ENCODE measurements at regions not wholly inside any gene's neighbourhood (a gene's known extent, or its start where the extent isn't known, plus 50 kb on each side); places are given as distances from the start of the nearest gene placed in this dataset.
"Not testable (repeated sequence)": the region's sequence is repeated elsewhere in the genome, so short reads cannot be mapped to it uniquely, and the experiment has no call there.

GRCh38 chr12:128109236-128109635 is 157.7 kb upstream of the TMEM132C start:
- TF ChIP-seq CTCF (IDR thresholded peaks at IDR 0.05; ENCODE audit: insufficient read depth, low read length, poor library complexity, severe bottlenecking), result no peak
- Histone ChIP-seq H3K4me3 (replicated peaks; ENCODE audit: low read depth, low read length) (no peak overlapping the region), H3K27me3 (replicated peaks; ENCODE audit: control insufficient read depth, insufficient read depth, low read length) (no peaks in the 10 kb centered on the region), H3K36me3 (ENCODE audit: control insufficient read depth, insufficient read depth, low read length) (no peaks in the 10 kb centered on the region)
- DNase-seq (ENCODE audit: extremely low read depth, insufficient read length), result no peak

- no peaks in the 10 kb centered on the region for H3K36me3 ChIP-seq (ENCODE audit: control insufficient read depth, insufficient read depth, low read length)
- no peak overlapping the region for H3K4me3 ChIP-seq (replicated peaks; ENCODE audit: low read depth, low read length)
- TF ChIP-seq CTCF (IDR thresholded peaks at IDR 0.05; ENCODE audit: insufficient read depth, low read length, poor library complexity, severe bottlenecking), result no peak
- DNase-seq (ENCODE audit: extremely low read depth, insufficient read length), result no peak
- no peaks in the 10 kb centered on the region for H3K27me3 ChIP-seq (replicated peaks; ENCODE audit: control insufficient read depth, insufficient read depth, low read length)
These were observed 157.3 kb upstream of the TMEM132C start for GRCh38 chr12:128109636-128110035.

GRCh38 chr12:128111333-128111732 is 155.6 kb upstream of the TMEM132C start:
- no peak overlapping the region for H3K4me3 ChIP-seq (replicated peaks; ENCODE audit: low read depth, low read length)
- H3K27me3 ChIP-seq (replicated peaks; ENCODE audit: control insufficient read depth, insufficient read depth, low read length), result no peaks in the 10 kb centered on the region
- no peak for DNase-seq (ENCODE audit: extremely low read depth, insufficient read length)
- TF ChIP-seq CTCF (IDR thresholded peaks at IDR 0.05; ENCODE audit: insufficient read depth, low read length, poor library complexity, severe bottlenecking), result no peak
- H3K36me3 ChIP-seq (ENCODE audit: control insufficient read depth, insufficient read depth, low read length), result no peaks in the 10 kb centered on the region

- no peak overlapping the region for H3K4me3 ChIP-seq (replicated peaks; ENCODE audit: low read depth, low read length)
- no peaks in the 10 kb centered on the region for H3K36me3 ChIP-seq (ENCODE audit: control insufficient read depth, insufficient read depth, low read length)
- no peak for DNase-seq (ENCODE audit: extremely low read depth, insufficient read length)
- no peak for TF ChIP-seq CTCF (IDR thresholded peaks at IDR 0.05; ENCODE audit: insufficient read depth, low read length, poor library complexity, severe bottlenecking)
- H3K27me3 ChIP-seq (replicated peaks; ENCODE audit: control insufficient read depth, insufficient read depth, low read length), result no peaks in the 10 kb centered on the region
These were observed 155.0 kb upstream of the TMEM132C start for GRCh38 chr12:128111951-128112350.

GRCh38 chr12:128113250-128113649 is 153.7 kb upstream of the TMEM132C start:
- not testable (repeated sequence) for DNase-seq (ENCODE audit: extremely low read depth, insufficient read length); H3K4me3 ChIP-seq (replicated peaks; ENCODE audit: low read depth, low read length); H3K36me3 ChIP-seq (ENCODE audit: control insufficient read depth, insufficient read depth, low read length); H3K27me3 ChIP-seq (replicated peaks; ENCODE audit: control insufficient read depth, insufficient read depth, low read length)

GRCh38 chr12:128114485-128114884 is 152.5 kb upstream of the TMEM132C start:
- Histone ChIP-seq H3K27me3 (replicated peaks; ENCODE audit: control insufficient read depth, insufficient read depth, low read length) (no peaks in the 10 kb centered on the region), H3K4me3 (replicated peaks; ENCODE audit: low read depth, low read length) (no peak overlapping the region), H3K36me3 (ENCODE audit: control insufficient read depth, insufficient read depth, low read length) (no peaks in the 10 kb centered on the region)
- DNase-seq (ENCODE audit: extremely low read depth, insufficient read length), result no peak
- no peak for TF ChIP-seq CTCF (IDR thresholded peaks at IDR 0.05; ENCODE audit: insufficient read depth, low read length, poor library complexity, severe bottlenecking)

All from GM06990 (cell line).